HG02885 (cell line): ENCODE measurements at regions not wholly inside any gene's neighbourhood (a gene's known extent, or its start where the extent isn't known, plus 50 kb on each side); places are given as distances from the start of the nearest gene placed in this dataset.

Experiments
- ATAC-seq: cut with Tn5 transposase; IDR thresholded peaks from one replicate; pipeline ENCODE4 v1.9.1; 2021; ENCODE audit warnings: mild to moderate bottlenecking; ENCODE audit not compliant: unreplicated experiment, poor library complexity

- ATAC-seq = no peak
These were observed 57.2 kb upstream of the JDP2 start for GRCh38 chr14:75370416-75371205.

- no peak for ATAC-seq
These were observed 56.5 kb upstream of the JDP2 start for GRCh38 chr14:75371297-75371696.

GRCh38 chr14:75372260-75372659 lies 55.6 kb upstream of the JDP2 start:
- no peak for ATAC-seq

GRCh38 chr14:75373133-75373532 lies 54.7 kb upstream of the JDP2 start:
- no peak for ATAC-seq

GRCh38 chr14:75373616-75374015 lies 54.2 kb upstream of the JDP2 start:
- ATAC-seq = no peak

DNA sequence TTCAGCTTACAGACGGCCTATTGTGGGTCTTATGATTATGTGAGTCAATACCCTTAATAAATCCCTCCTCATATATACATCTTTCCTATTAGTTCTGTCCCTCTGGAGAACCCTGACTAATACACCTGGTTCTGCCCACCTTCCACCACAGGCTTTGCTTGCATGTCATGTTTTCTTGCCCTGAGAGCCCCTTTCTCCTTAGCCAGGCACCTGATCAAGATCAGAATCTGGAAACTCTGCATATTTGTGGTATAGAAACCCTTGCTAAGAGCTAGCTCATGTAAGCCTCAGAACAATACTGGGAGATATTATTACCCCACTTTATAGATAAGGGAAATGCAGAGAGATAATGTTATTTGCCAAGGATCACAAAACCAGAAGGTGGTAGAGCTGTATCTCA lies 52.9 kb upstream of the JDP2 start:
- ATAC-seq = no peak

DNA sequence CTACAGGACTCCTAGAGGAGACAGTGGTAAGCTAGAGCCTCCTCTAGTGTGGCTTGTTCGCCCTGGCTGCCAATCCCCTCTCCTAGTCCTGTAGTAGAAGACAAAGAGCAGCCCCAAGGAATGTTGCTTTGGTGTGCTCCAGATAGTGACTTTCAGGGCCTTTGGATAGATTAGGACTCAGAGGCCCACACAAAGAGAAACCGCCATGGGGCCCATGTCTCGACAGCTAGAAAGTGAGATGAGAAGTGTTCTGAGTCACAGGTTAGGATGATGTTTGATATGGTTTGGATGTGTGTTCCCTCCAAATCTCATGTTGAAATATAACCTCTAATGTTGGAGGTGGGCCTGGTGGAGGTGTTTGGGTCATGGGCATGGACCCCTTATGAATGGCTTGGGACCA lies 51.8 kb upstream of the JDP2 start:
- ATAC-seq = no peak
